Right lobe of liver (tissue), 6 donors: ENCODE measurements at regions not wholly inside any gene's neighbourhood (a gene's known extent, or its start where the extent isn't known, plus 50 kb on each side); places are given as distances from the start of the nearest gene placed in this dataset.

Experiments
- ATAC-seq, 4 donors: fragments of 200-7000 bp; cut with Tn5 transposase; one replicate each; pipeline ENCODE4 v1.9.1; 2020; ENCODE audit warnings: mild to moderate bottlenecking in 4 of 4, moderate library complexity in 4 of 4
- DNase-seq, 3 donors: peaks; one replicate each; pipeline ENCODE4 v3.0.0-alpha.2; 2020
- H3K27ac ChIP-seq, 3 donors: fragments of 200-600 bp; one replicate each; pipeline ENCODE4 v1.8.0; 2022
- H3K27me3 ChIP-seq, 2 donors: fragments of 200-600 bp; one replicate each; pipeline ENCODE4 v1.8.0; 2022
- H3K36me3 ChIP-seq, 4 donors: fragments of 200-600 bp; sonication (generic) in 1 of 4; one replicate each; pipeline versions ENCODE4 v1.5.1 to v1.8.0; 2017 to 2022; ENCODE audit warnings: control low read depth in 1 of 4
- H3K4me1 ChIP-seq, 4 donors: fragments of 200-600 bp; sonication (generic) in 1 of 4; one replicate each; pipeline versions ENCODE4 v1.5.1 to v1.8.0; 2017 to 2022; ENCODE audit warnings: control low read depth in 1 of 4
- H3K4me3 ChIP-seq, 3 donors: fragments of 200-600 bp; one replicate each; pipeline ENCODE4 v1.8.0; 2022
- H3K9me3 ChIP-seq, 4 donors: fragments of 200-600 bp; sonication (generic) in 1 of 4; one replicate each; pipeline versions ENCODE4 v1.5.1 to v1.8.0; 2017 to 2022; ENCODE audit warnings: control low read depth in 1 of 4
- CTCF ChIP-seq, 4 donors: fragments of 200-600 bp in 3 of 4; fragments of 450-650 bp in 1 of 4; IDR thresholded peaks; one replicate each; pipeline versions ENCODE4 v1.5.1 to v1.8.0; 2016 to 2022; ENCODE audit warnings: antibody characterized with exemption in 4 of 4, mild to moderate bottlenecking in 2 of 4
- POLR2A ChIP-seq: fragments of 450-650 bp; IDR thresholded peaks from one replicate; pipeline ENCODE4 v1.6.1; 2017; ENCODE audit warnings: antibody characterized with exemption, mild to moderate bottlenecking
- WGBS: methylation state at CpG from one replicate; pipeline ENCODE4 v1.1.6; 2018; ENCODE audit warnings: low coverage, low lambda C conversion rate; ENCODE audit not compliant: insufficient coverage; ENCODE audit errors: missing lambda C conversion rate; 5-methylcytosine and 5-hydroxymethylcytosine counted together
- intact Hi-C, 2 donors: fragments of 100-400 bp; cut with DNase I; formaldehyde crosslinking; loops; one replicate each; pipeline versions ENCODE4 v1.11.2 to v1.14.1; 2022
- donor health status: DM: no; HTN: yes; CAD: no.
- donor health status: DM: no; HTN: no; CAD: no.
- donor health status: DM: no; HTN: no; CAD: no.
- donor health status: DM: no; HTN: yes; CAD: no.
- donor health status: DM: no; HTN: yes; CAD: no.

- no peak for DNase-seq
- ATAC-seq: no peak
- Histone ChIP-seq H3K36me3 (no peaks in the 10 kb centered on the region), H3K27ac (no peak overlapping the region), H3K4me1 (no peaks in the 10 kb centered on the region), H3K4me3 (no peak overlapping the region), H3K27me3 (no peaks in the 10 kb centered on the region), H3K9me3 (no peaks in the 10 kb centered on the region)
- 76% methylated on average over 2 of the region's 2 CpGs for WGBS
- intact Hi-C loops: no loop called here
- TF ChIP-seq CTCF (IDR thresholded peaks at IDR 0.05) (no peak), POLR2A (no peak)
Observed at GRCh38 chr12:89941436-89941835, 232.8 kb upstream of the ATP2B1 start.

- H3K4me1 ChIP-seq: no peaks in the 10 kb centered on the region
- TF ChIP-seq POLR2A: no peak
- TF ChIP-seq CTCF (IDR thresholded peaks at IDR 0.05): no peak
- H3K27ac ChIP-seq: no peak overlapping the region
- ATAC-seq: no peak
- no peaks in the 10 kb centered on the region for H3K27me3 ChIP-seq
- H3K4me3 ChIP-seq: no peak overlapping the region
- 80% methylated on average over 1 of the region's 1 CpG for WGBS
- DNase-seq: no peak
- no peaks in the 10 kb centered on the region for H3K36me3 ChIP-seq
- intact Hi-C loops: no loop called here
- no peaks in the 10 kb centered on the region for H3K9me3 ChIP-seq
Observed at GRCh38 chr12:89939522-89940215, 231.0 kb upstream of the ATP2B1 start.

- no peaks in the 10 kb centered on the region for H3K9me3 ChIP-seq
- no peaks in the 10 kb centered on the region for H3K4me1 ChIP-seq
- intact Hi-C loops: no loop called here
- no peak overlapping the region for H3K4me3 ChIP-seq
- ATAC-seq (no peak), DNase-seq (no peak)
- H3K27me3 ChIP-seq: no peaks in the 10 kb centered on the region
- no peaks in the 10 kb centered on the region for H3K36me3 ChIP-seq
- TF ChIP-seq POLR2A: no peak
- no peak for TF ChIP-seq CTCF (IDR thresholded peaks at IDR 0.05)
- H3K27ac ChIP-seq: no peak overlapping the region
- 56% methylated on average over 3 of the region's 3 CpGs for WGBS
Observed at GRCh38 chr12:89936631-89937030, 228.0 kb upstream of the ATP2B1 start.

- ATAC-seq (no peak), DNase-seq (no peak)
- H3K4me3 ChIP-seq: no peak overlapping the region
- H3K4me1 ChIP-seq: no peaks in the 10 kb centered on the region
- no peaks in the 10 kb centered on the region for H3K27me3 ChIP-seq
- H3K27ac ChIP-seq: no peak overlapping the region
- 65% methylated on average over 5 of the region's 6 CpGs for WGBS
- TF ChIP-seq CTCF (IDR thresholded peaks at IDR 0.05): no peak
- TF ChIP-seq POLR2A: no peak
- no peaks in the 10 kb centered on the region for H3K36me3 ChIP-seq
- intact Hi-C loops: no loop called here
- H3K9me3 ChIP-seq: no peaks in the 10 kb centered on the region
Observed at GRCh38 chr12:89935850-89936249, 227.2 kb upstream of the ATP2B1 start.

GRCh38 chr12:89933911-89934310 is 225.3 kb upstream of the ATP2B1 start:
- H3K4me3 ChIP-seq: no peak overlapping the region
- H3K36me3 ChIP-seq: no peaks in the 10 kb centered on the region
- no peaks in the 10 kb centered on the region for H3K4me1 ChIP-seq
- no peaks in the 10 kb centered on the region for H3K27me3 ChIP-seq
- TF ChIP-seq CTCF (IDR thresholded peaks at IDR 0.05) (no peak), POLR2A (no peak)
- ATAC-seq: no peak
- 57% methylated on average over 1 of the region's 1 CpG for WGBS
- H3K9me3 ChIP-seq: no peaks in the 10 kb centered on the region
- intact Hi-C loops: no loop called here
- no peak for DNase-seq
- no peak overlapping the region for H3K27ac ChIP-seq
